Neural cell (in vitro differentiated cells): ENCODE measurements at regions not wholly inside any gene's neighbourhood (a gene's known extent, or its start where the extent isn't known, plus 50 kb on each side); places are given as distances from the start of the nearest gene placed in this dataset.

ENCODE experiments used
- H2AFZ ChIP-seq: fragments of 200-600, 300-800 bp; sonication (generic), shearing (Covaris generic); 2 replicates; pipeline ENCODE4 v1.6.0; 2014; ENCODE audit warnings: low read depth, mild to moderate bottlenecking, antibody characterized with exemption, low read length, moderate library complexity
- H3F3A ChIP-seq: fragments of 200-600 bp; shearing (Covaris generic); 2 replicates; pipeline ENCODE4 v1.6.1; 2016; ENCODE audit warnings: mild to moderate bottlenecking, moderate library complexity, mixed read lengths, antibody characterized with exemption, low read length; ENCODE audit not compliant: insufficient read depth, poor library complexity, severe bottlenecking
- H3K27ac ChIP-seq: fragments of 200-600, 300-800 bp; sonication (generic), shearing (Covaris generic); 2 replicates; pipeline ENCODE4 v1.5.1; 2014; ENCODE audit warnings: mild to moderate bottlenecking, low read length, moderate library complexity
- H3K27me3 ChIP-seq: fragments of 300-800, 200-600 bp; sonication (generic), shearing (Covaris generic); 2 replicates; pipeline ENCODE4 v1.6.0; 2014; ENCODE audit warnings: mild to moderate bottlenecking, low read depth, low read length, moderate library complexity; ENCODE audit not compliant: insufficient read depth
- H3K36me3 ChIP-seq: fragments of 300-800, 200-600 bp; sonication (generic), shearing (Covaris generic); 2 replicates; pipeline ENCODE4 v1.5.1; 2014; ENCODE audit warnings: mild to moderate bottlenecking, antibody characterized with exemption, low read length, moderate library complexity; ENCODE audit not compliant: insufficient read depth
- H3K4me2 ChIP-seq: fragments of 300-800, 200-600 bp; sonication (generic), shearing (Covaris generic); 2 replicates; pipeline ENCODE4 v1.6.0; 2014; ENCODE audit warnings: mild to moderate bottlenecking, low read length
- H3K4me3 ChIP-seq: fragments of 300-800, 200-600 bp; sonication (generic), shearing (Covaris generic); 2 replicates; pipeline ENCODE4 v1.5.1; 2014; ENCODE audit warnings: mild to moderate bottlenecking, low read length, moderate library complexity
- H3K79me2 ChIP-seq: fragments of 200-600 bp; shearing (Covaris generic); replicated peaks from 2 replicates; pipeline ENCODE4 v1.6.0; 2014; ENCODE audit warnings: mild to moderate bottlenecking, low read length, moderate library complexity; ENCODE audit not compliant: insufficient read depth
- H3K9ac ChIP-seq: fragments of 300-800, 200-600 bp; sonication (generic), shearing (Covaris generic); 2 replicates; pipeline ENCODE4 v1.6.1; 2016; ENCODE audit warnings: mild to moderate bottlenecking, low read length, mixed read lengths
- H3K9me2 ChIP-seq: fragments of 200-600 bp; shearing (Covaris generic); 2 replicates; pipeline ENCODE4 v1.6.1; 2016; ENCODE audit warnings: mild to moderate bottlenecking, low read length, mixed read lengths; ENCODE audit not compliant: insufficient read depth
- H3K9me3 ChIP-seq: fragments of 200-600, 300-800 bp; sonication (generic), shearing (Covaris generic); 2 replicates; pipeline ENCODE4 v1.6.1; 2016; ENCODE audit warnings: mild to moderate bottlenecking, mixed run types, low read length, moderate library complexity, mixed read lengths
- H4K20me1 ChIP-seq: fragments of 200-600 bp; shearing (Covaris generic); 2 replicates; pipeline ENCODE4 v1.6.1; 2016; ENCODE audit warnings: mild to moderate bottlenecking, mixed run types; ENCODE audit not compliant: insufficient read depth
- EP300 ChIP-seq: fragments of 450-650 bp; conservative IDR thresholded peaks from 2 replicates; pipeline ENCODE4 v1.6.1; 2014; ENCODE audit warnings: antibody characterized with exemption, mild to moderate bottlenecking, moderate library complexity; ENCODE audit not compliant: poor library complexity, severe bottlenecking
- EZH2 ChIP-seq: fragments of 200-600, 300-800 bp; shearing (Covaris generic), sonication (generic); IDR thresholded peaks from 2 replicates; pipeline ENCODE4 v1.6.1; 2014; ENCODE audit warnings: antibody characterized with exemption, low read length, borderline replicate concordance, mild to moderate bottlenecking; ENCODE audit not compliant: insufficient read depth, poor library complexity, severe bottlenecking
- MXI1 ChIP-seq: fragments of 450-650 bp; conservative IDR thresholded peaks from 2 replicates; pipeline ENCODE4 v1.6.1; 2014; ENCODE audit warnings: antibody characterized with exemption, mild to moderate bottlenecking; ENCODE audit not compliant: poor library complexity, severe bottlenecking
- POLR2AphosphoS5 ChIP-seq: IDR thresholded peaks from 2 replicates; pipeline ENCODE4 v1.6.1; 2012
- RAD21 ChIP-seq: fragments of 450-650 bp; conservative IDR thresholded peaks from 2 replicates; pipeline ENCODE4 v1.6.1; 2014; ENCODE audit warnings: antibody characterized with exemption, mild to moderate bottlenecking, moderate library complexity
- SMC3 ChIP-seq: fragments of 450-650 bp; conservative IDR thresholded peaks from 2 replicates; pipeline ENCODE4 v1.6.1; 2014; ENCODE audit warnings: antibody characterized with exemption, mild to moderate bottlenecking, moderate library complexity; ENCODE audit not compliant: poor library complexity
- TAF1 ChIP-seq: IDR thresholded peaks from 2 replicates; pipeline ENCODE4 v1.6.1; 2012; ENCODE audit warnings: low read depth
- TF ChIP-seq, protein P1 (sequence below): fragments of 450-650 bp; IDR thresholded peaks from 2 replicates; pipeline ENCODE4 v1.5.1; 2014; ENCODE audit warnings: antibody characterized with exemption, mild to moderate bottlenecking, moderate library complexity; ENCODE audit not compliant: poor library complexity, severe bottlenecking
- TF ChIP-seq, protein P2 (sequence below): IDR thresholded peaks from 2 replicates; pipeline ENCODE4 v1.6.1; 2012; ENCODE audit warnings: borderline replicate concordance

DNA sequence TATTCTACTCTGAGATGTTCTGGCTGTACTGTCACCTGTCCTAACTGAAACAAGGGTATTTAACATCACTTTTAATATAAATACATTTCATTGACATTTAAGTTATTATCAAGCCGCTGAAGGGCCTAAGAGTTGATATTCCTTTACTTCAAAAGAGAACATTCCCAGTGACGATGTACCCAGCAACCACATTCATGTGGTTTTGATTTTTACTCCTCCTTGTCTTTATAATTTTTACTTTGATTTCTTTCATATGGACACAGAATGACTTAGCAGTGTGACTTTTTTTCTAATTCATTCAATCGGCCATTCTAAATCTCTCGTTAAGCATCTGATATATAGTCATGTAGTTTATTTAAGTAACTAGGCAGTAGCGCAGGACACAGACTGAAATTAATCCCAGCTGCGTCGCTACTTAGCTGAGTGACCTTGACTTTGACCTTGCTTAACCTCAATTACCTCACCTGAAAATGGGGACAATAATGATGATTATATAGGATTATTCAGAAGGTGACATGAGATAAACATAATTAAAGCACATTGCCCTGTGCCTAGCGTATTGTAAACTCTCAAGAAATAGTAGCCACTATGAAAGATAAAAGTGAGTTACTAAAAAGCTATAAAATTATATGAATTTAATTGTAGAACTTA is 476.6 kb downstream of the SETD4 start:
- TF ChIP-seq POLR2AphosphoS5 (no peak), TAF1 (no peak), EP300 (no peak), SMC3 (no peak), MXI1 (no peak), RAD21 (no peak), EZH2 (no peak)
- TF ChIP-seq, protein P1, sequence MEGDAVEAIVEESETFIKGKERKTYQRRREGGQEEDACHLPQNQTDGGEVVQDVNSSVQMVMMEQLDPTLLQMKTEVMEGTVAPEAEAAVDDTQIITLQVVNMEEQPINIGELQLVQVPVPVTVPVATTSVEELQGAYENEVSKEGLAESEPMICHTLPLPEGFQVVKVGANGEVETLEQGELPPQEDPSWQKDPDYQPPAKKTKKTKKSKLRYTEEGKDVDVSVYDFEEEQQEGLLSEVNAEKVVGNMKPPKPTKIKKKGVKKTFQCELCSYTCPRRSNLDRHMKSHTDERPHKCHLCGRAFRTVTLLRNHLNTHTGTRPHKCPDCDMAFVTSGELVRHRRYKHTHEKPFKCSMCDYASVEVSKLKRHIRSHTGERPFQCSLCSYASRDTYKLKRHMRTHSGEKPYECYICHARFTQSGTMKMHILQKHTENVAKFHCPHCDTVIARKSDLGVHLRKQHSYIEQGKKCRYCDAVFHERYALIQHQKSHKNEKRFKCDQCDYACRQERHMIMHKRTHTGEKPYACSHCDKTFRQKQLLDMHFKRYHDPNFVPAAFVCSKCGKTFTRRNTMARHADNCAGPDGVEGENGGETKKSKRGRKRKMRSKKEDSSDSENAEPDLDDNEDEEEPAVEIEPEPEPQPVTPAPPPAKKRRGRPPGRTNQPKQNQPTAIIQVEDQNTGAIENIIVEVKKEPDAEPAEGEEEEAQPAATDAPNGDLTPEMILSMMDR, result no peak
- TF ChIP-seq, protein P2, sequence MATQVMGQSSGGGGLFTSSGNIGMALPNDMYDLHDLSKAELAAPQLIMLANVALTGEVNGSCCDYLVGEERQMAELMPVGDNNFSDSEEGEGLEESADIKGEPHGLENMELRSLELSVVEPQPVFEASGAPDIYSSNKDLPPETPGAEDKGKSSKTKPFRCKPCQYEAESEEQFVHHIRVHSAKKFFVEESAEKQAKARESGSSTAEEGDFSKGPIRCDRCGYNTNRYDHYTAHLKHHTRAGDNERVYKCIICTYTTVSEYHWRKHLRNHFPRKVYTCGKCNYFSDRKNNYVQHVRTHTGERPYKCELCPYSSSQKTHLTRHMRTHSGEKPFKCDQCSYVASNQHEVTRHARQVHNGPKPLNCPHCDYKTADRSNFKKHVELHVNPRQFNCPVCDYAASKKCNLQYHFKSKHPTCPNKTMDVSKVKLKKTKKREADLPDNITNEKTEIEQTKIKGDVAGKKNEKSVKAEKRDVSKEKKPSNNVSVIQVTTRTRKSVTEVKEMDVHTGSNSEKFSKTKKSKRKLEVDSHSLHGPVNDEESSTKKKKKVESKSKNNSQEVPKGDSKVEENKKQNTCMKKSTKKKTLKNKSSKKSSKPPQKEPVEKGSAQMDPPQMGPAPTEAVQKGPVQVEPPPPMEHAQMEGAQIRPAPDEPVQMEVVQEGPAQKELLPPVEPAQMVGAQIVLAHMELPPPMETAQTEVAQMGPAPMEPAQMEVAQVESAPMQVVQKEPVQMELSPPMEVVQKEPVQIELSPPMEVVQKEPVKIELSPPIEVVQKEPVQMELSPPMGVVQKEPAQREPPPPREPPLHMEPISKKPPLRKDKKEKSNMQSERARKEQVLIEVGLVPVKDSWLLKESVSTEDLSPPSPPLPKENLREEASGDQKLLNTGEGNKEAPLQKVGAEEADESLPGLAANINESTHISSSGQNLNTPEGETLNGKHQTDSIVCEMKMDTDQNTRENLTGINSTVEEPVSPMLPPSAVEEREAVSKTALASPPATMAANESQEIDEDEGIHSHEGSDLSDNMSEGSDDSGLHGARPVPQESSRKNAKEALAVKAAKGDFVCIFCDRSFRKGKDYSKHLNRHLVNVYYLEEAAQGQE, result no peak
- H4K20me1 ChIP-seq, result no peaks in the 10 kb centered on the region
- no peaks in the 10 kb centered on the region for H3F3A ChIP-seq
- no peaks in the 10 kb centered on the region for H3K36me3 ChIP-seq
- no peak overlapping the region for H3K4me2 ChIP-seq
- H3K79me2 ChIP-seq, result no peaks in the 10 kb centered on the region
- no peaks in the 10 kb centered on the region for H3K27me3 ChIP-seq
- H3K9me3 ChIP-seq, result no peaks in the 10 kb centered on the region
- H3K9ac ChIP-seq, result no peak overlapping the region
- H3K9me2 ChIP-seq, result no peaks in the 10 kb centered on the region
- no peak overlapping the region for H3K27ac ChIP-seq
- H3K4me3 ChIP-seq, result no peak overlapping the region
- H2AFZ ChIP-seq, result no peak overlapping the region

DNA sequence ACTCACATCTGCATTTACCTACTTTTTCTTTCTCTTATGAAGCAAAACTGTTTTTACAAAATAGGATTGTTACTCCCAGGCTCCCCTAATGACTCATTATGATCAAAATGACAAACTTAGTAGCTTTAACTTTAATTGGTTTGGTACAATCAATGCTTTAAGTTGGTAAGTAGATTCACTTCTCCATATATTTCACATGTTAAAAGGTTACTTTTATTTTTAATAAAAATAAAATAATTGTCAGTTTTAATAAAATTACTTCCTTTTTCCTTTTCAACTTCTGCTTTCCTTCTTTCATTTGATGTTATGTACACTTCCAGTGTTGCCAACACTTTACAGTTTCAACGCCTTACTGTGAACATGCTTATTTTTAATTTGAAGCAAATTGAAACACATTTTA is 477.6 kb downstream of the SETD4 start:
- Histone ChIP-seq H3K9me3 (no peaks in the 10 kb centered on the region), H3K79me2 (no peaks in the 10 kb centered on the region), H3K36me3 (no peaks in the 10 kb centered on the region), H3K9ac (no peak overlapping the region), H3F3A (no peaks in the 10 kb centered on the region), H3K9me2 (no peaks in the 10 kb centered on the region), H4K20me1 (no peaks in the 10 kb centered on the region), H3K27ac (no peak overlapping the region), H2AFZ (no peak overlapping the region), H3K4me2 (no peak overlapping the region), H3K4me3 (no peak overlapping the region), H3K27me3 (no peaks in the 10 kb centered on the region)
- TF ChIP-seq EZH2 (no peak), SMC3 (no peak)
- TF ChIP-seq, protein P1, result no peak
- TF ChIP-seq, protein P2, result no peak
